Karpas-422 (cell line): ENCODE measurements at regions not wholly inside any gene's neighbourhood (a gene's known extent, or its start where the extent isn't known, plus 50 kb on each side); places are given as distances from the start of the nearest gene placed in this dataset.
"Not testable (repeated sequence)": the region's sequence is repeated elsewhere in the genome, so short reads cannot be mapped to it uniquely, and the experiment has no call there.

Source experiments
- DNase-seq: peaks from one replicate; pipeline ENCODE4 v3.0.0-alpha.2; 2015
- H2AFZ ChIP-seq: fragments of 200-600 bp; sonication (generic); 2 replicates; pipeline ENCODE4 v1.6.1; 2014; ENCODE audit warnings: antibody characterized with exemption, low read length, mixed read lengths
- H3K27ac ChIP-seq: fragments of 200-600 bp; sonication (generic); 2 replicates; pipeline ENCODE4 v1.5.1; 2014; ENCODE audit warnings: mild to moderate bottlenecking, low read length, moderate library complexity
- H3K27me3 ChIP-seq: fragments of 200-600 bp; sonication (generic); 2 replicates; pipeline ENCODE4 v1.6.1; 2014; ENCODE audit warnings: low read length, mixed read lengths
- H3K36me3 ChIP-seq: fragments of 200-600 bp; sonication (generic); 2 replicates; pipeline ENCODE4 v1.6.1; 2014; ENCODE audit warnings: low read length, mixed read lengths; ENCODE audit not compliant: insufficient read depth
- H3K4me1 ChIP-seq: fragments of 200-600 bp; sonication (generic); 2 replicates; pipeline ENCODE4 v1.6.1; 2014; ENCODE audit warnings: mild to moderate bottlenecking, low read length, mixed read lengths
- H3K4me2 ChIP-seq: fragments of 200-600 bp; sonication (generic); 2 replicates; pipeline ENCODE4 v1.6.1; 2014; ENCODE audit warnings: low read length, low read depth, mild to moderate bottlenecking; ENCODE audit not compliant: poor library complexity, severe bottlenecking
- H3K4me3 ChIP-seq: fragments of 200-600 bp; sonication (generic); 2 replicates; pipeline ENCODE4 v1.5.1; 2014; ENCODE audit warnings: mild to moderate bottlenecking, antibody characterized with exemption, low read length, mixed read lengths
- H3K79me2 ChIP-seq: fragments of 200-600 bp; sonication (generic); 2 replicates; pipeline ENCODE4 v1.6.1; 2014; ENCODE audit warnings: mild to moderate bottlenecking, low read length, mixed read lengths
- H3K9ac ChIP-seq: fragments of 200-600 bp; sonication (generic); 2 replicates; pipeline ENCODE4 v1.6.0; 2014; ENCODE audit warnings: low read length
- H3K9me2 ChIP-seq: fragments of 200-600 bp; sonication (generic), shearing (Covaris generic); replicated peaks from 2 replicates; pipeline ENCODE4 v1.6.0; 2014; ENCODE audit warnings: mild to moderate bottlenecking, low read length, moderate library complexity; ENCODE audit not compliant: insufficient read depth
- H3K9me3 ChIP-seq: fragments of 300-700, 200-600 bp; sonication (generic); 2 replicates; pipeline ENCODE4 v1.6.1; 2014; ENCODE audit warnings: low read length, mixed read lengths
- H4K20me1 ChIP-seq: fragments of 200-600 bp; sonication (generic); 2 replicates; pipeline ENCODE4 v1.6.1; 2014; ENCODE audit warnings: mild to moderate bottlenecking, antibody characterized with exemption, low read length, low read depth; ENCODE audit not compliant: insufficient read depth

- not testable (repeated sequence) for H4K20me1 ChIP-seq, H3K4me1 ChIP-seq, H3K4me2 ChIP-seq, H2AFZ ChIP-seq, H3K9me2 ChIP-seq, DNase-seq, H3K9me3 ChIP-seq, H3K27ac ChIP-seq, H3K4me3 ChIP-seq, H3K79me2 ChIP-seq, H3K9ac ChIP-seq, H3K36me3 ChIP-seq, H3K27me3 ChIP-seq
These were observed 51.3 kb upstream of the RIOK2 start for GRCh38 chr5:97234380-97234779.

GRCh38 chr5:97242341-97242740, 59.3 kb upstream of the RIOK2 start:
- Histone ChIP-seq H3K4me3 (no peak overlapping the region), H3K4me1 (no peaks in the 10 kb centered on the region), H2AFZ (no peak overlapping the region), H3K36me3 (no peaks in the 10 kb centered on the region), H3K9me2 (no peaks in the 10 kb centered on the region), H4K20me1 (no peaks in the 10 kb centered on the region), H3K4me2 (no peak overlapping the region), H3K27me3 (no peaks in the 10 kb centered on the region), H3K79me2 (no peaks in the 10 kb centered on the region), H3K9ac (no peak overlapping the region), H3K27ac (no peak overlapping the region), H3K9me3 (no peaks in the 10 kb centered on the region)
- no peak for DNase-seq

- Histone ChIP-seq H3K27ac (no peak overlapping the region), H3K27me3 (no peaks in the 10 kb centered on the region), H4K20me1 (no peaks in the 10 kb centered on the region), H3K9me3 (no peaks in the 10 kb centered on the region), H3K36me3 (no peaks in the 10 kb centered on the region), H2AFZ (no peak overlapping the region), H3K4me1 (no peaks in the 10 kb centered on the region), H3K4me3 (no peak overlapping the region), H3K4me2 (no peak overlapping the region), H3K79me2 (no peaks in the 10 kb centered on the region), H3K9me2 (no peaks in the 10 kb centered on the region), H3K9ac (no peak overlapping the region)
- no peak for DNase-seq
These were observed 60.3 kb upstream of the RIOK2 start for GRCh38 chr5:97243353-97243752.

- DNase-seq: no peak
- no peaks in the 10 kb centered on the region for H3K9me2 ChIP-seq
These were observed 62.3 kb upstream of the RIOK2 start for GRCh38 chr5:97245386-97245785.

GRCh38 chr5:97250113-97250512, 67.1 kb upstream of the RIOK2 start:
- no peak overlapping the region for H3K9ac ChIP-seq
- no peak for DNase-seq
- H3K4me1 ChIP-seq: no peaks in the 10 kb centered on the region
- no peak overlapping the region for H3K4me2 ChIP-seq
- no peak overlapping the region for H3K27ac ChIP-seq
- H3K36me3 ChIP-seq: no peaks in the 10 kb centered on the region
- no peak overlapping the region for H2AFZ ChIP-seq
- no peaks in the 10 kb centered on the region for H3K79me2 ChIP-seq
- no peaks in the 10 kb centered on the region for H4K20me1 ChIP-seq
- no peaks in the 10 kb centered on the region for H3K9me2 ChIP-seq
- H3K9me3 ChIP-seq: no peaks in the 10 kb centered on the region
- no peak overlapping the region for H3K4me3 ChIP-seq
- H3K27me3 ChIP-seq: no peaks in the 10 kb centered on the region

More at GRCh38 chr5:97245386-97245785, 62.3 kb upstream of the RIOK2 start:
- no peaks in the 10 kb centered on the region for H3K4me1 ChIP-seq
- no peaks in the 10 kb centered on the region for H3K36me3 ChIP-seq
- H3K27me3 ChIP-seq: no peaks in the 10 kb centered on the region
- no peaks in the 10 kb centered on the region for H3K9me3 ChIP-seq
- no peak overlapping the region for H3K9ac ChIP-seq
- H3K4me3 ChIP-seq: no peak overlapping the region
- no peak overlapping the region for H3K27ac ChIP-seq
- H2AFZ ChIP-seq: no peak overlapping the region
- H3K79me2 ChIP-seq: no peaks in the 10 kb centered on the region
- no peak overlapping the region for H3K4me2 ChIP-seq
- no peaks in the 10 kb centered on the region for H4K20me1 ChIP-seq

- H3K4me1 ChIP-seq: no peaks in the 10 kb centered on the region
- H3K4me3 ChIP-seq: no peak overlapping the region
- no peaks in the 10 kb centered on the region for H3K79me2 ChIP-seq
- H3K36me3 ChIP-seq: no peaks in the 10 kb centered on the region
- no peak overlapping the region for H2AFZ ChIP-seq
- no peaks in the 10 kb centered on the region for H3K9me3 ChIP-seq
- no peak for DNase-seq
- H3K9me2 ChIP-seq: no peaks in the 10 kb centered on the region
- H3K27me3 ChIP-seq: no peaks in the 10 kb centered on the region
- H3K9ac ChIP-seq: no peak overlapping the region
- no peak overlapping the region for H3K27ac ChIP-seq
- H3K4me2 ChIP-seq: no peak overlapping the region
- H4K20me1 ChIP-seq: no peaks in the 10 kb centered on the region
These were observed 83.0 kb upstream of the RIOK2 start for GRCh38 chr5:97266076-97266475.

GRCh38 chr5:97266576-97266975, 83.5 kb upstream of the RIOK2 start:
- no peak overlapping the region for H2AFZ ChIP-seq
- no peaks in the 10 kb centered on the region for H3K27me3 ChIP-seq
- H3K4me2 ChIP-seq: no peak overlapping the region
- H3K27ac ChIP-seq: no peak overlapping the region
- no peaks in the 10 kb centered on the region for H3K9me3 ChIP-seq
- no peak for DNase-seq
- no peaks in the 10 kb centered on the region for H3K79me2 ChIP-seq
- no peaks in the 10 kb centered on the region for H3K9me2 ChIP-seq
- H4K20me1 ChIP-seq: no peaks in the 10 kb centered on the region
- H3K9ac ChIP-seq: no peak overlapping the region
- no peaks in the 10 kb centered on the region for H3K36me3 ChIP-seq
- no peak overlapping the region for H3K4me3 ChIP-seq
- no peaks in the 10 kb centered on the region for H3K4me1 ChIP-seq

GRCh38 chr5:97267767-97268166, 84.7 kb upstream of the RIOK2 start:
- Histone ChIP-seq H3K9ac (no peak overlapping the region), H3K9me3 (no peaks in the 10 kb centered on the region), H3K27me3 (no peaks in the 10 kb centered on the region), H3K36me3 (no peaks in the 10 kb centered on the region), H3K4me3 (no peak overlapping the region), H3K79me2 (no peaks in the 10 kb centered on the region), H3K9me2 (no peaks in the 10 kb centered on the region), H4K20me1 (no peaks in the 10 kb centered on the region), H2AFZ (no peak overlapping the region), H3K4me1 (no peaks in the 10 kb centered on the region), H3K27ac (no peak overlapping the region), H3K4me2 (no peak overlapping the region)
- no peak for DNase-seq

GRCh38 chr5:97276474-97277120, 93.5 kb upstream of the RIOK2 start:
- H2AFZ ChIP-seq: no peak overlapping the region
- H3K27me3 ChIP-seq: no peaks in the 10 kb centered on the region
- no peak overlapping the region for H3K27ac ChIP-seq
- no peaks in the 10 kb centered on the region for H4K20me1 ChIP-seq
- H3K79me2 ChIP-seq: no peaks in the 10 kb centered on the region
- no peak overlapping the region for H3K9ac ChIP-seq
- no peak overlapping the region for H3K4me2 ChIP-seq
- H3K9me3 ChIP-seq: no peaks in the 10 kb centered on the region
- H3K4me3 ChIP-seq: no peak overlapping the region
- H3K4me1 ChIP-seq: no peaks in the 10 kb centered on the region
- no peak for DNase-seq
- H3K36me3 ChIP-seq: no peaks in the 10 kb centered on the region
- H3K9me2 ChIP-seq: no peaks in the 10 kb centered on the region
